B cell (primary cell): ENCODE measurements at regions not wholly inside any gene's neighbourhood (a gene's known extent, or its start where the extent isn't known, plus 50 kb on each side); places are given as distances from the start of the nearest gene placed in this dataset.
"Not testable (repeated sequence)": the region's sequence is repeated elsewhere in the genome, so short reads cannot be mapped to it uniquely, and the experiment has no call there.

ENCODE experiments used
- ATAC-seq: fragments of 200-7000 bp; cut with Tn5 transposase; one replicate; pipeline ENCODE4 v1.10.0; 2021; ENCODE audit warnings: low read depth, mild to moderate bottlenecking, moderate number of reproducible peaks, moderate library complexity
- CTCF ChIA-PET: fragments of 350-600 bp; sonication (Branson Sonifier 250); formaldehyde crosslinking; loops from one replicate; lab custom pipeline; 2021; ENCODE audit warnings: antibody characterized with exemption, inconsistent platforms; lab: Charles Lee
- POLR2A ChIA-PET: fragments of 350-600 bp; sonication (Branson Sonifier 250); formaldehyde crosslinking; loops from one replicate; lab custom pipeline; 2021; ENCODE audit warnings: antibody characterized with exemption; lab: Charles Lee
- DNase-seq: peaks from one replicate; pipeline ENCODE4 v3.0.0; 2013
- H2AFZ ChIP-seq: 2 replicates; pipeline ENCODE4 v1.6.1; 2012; ENCODE audit warnings: mild to moderate bottlenecking, low read depth, low read length; ENCODE audit not compliant: insufficient read depth, poor library complexity, severe bottlenecking
- H3K27ac ChIP-seq, 2 donors: 1 replicate in 1 of 2; 2 replicates in 1 of 2; pipeline ENCODE4 v1.5.1; 2012 to 2013; ENCODE audit warnings: low read length in 2 of 2, mild to moderate bottlenecking in 2 of 2, moderate library complexity in 1 of 2
- H3K27me3 ChIP-seq, 4 experiments: fragments of 200-600 bp in 1 of 4; sonication (generic) in 1 of 4; replicated peaks in 1 of 4; 1 replicate in 2 of 4; 2 replicates in 2 of 4; pipeline versions ENCODE4 v1.6.1 to v1.7.0; 2013 to 2016; ENCODE audit warnings: low read length in 3 of 4, mild to moderate bottlenecking in 2 of 4, mixed read lengths in 1 of 4, moderate library complexity in 1 of 4; ENCODE audit not compliant: insufficient read depth in 4 of 4, control insufficient read depth in 3 of 4; ENCODE audit errors: control extremely low read depth in 1 of 4
- H3K36me3 ChIP-seq, 2 experiments: replicated peaks in 1 of 2; 1 replicate in 1 of 2; 2 replicates in 1 of 2; pipeline versions ENCODE4 v1.6.1 to v1.7.1; 2013; ENCODE audit warnings: low read length in 1 of 2; ENCODE audit not compliant: insufficient read depth in 2 of 2, control insufficient read depth in 1 of 2; ENCODE audit errors: control extremely low read depth in 1 of 2, extremely low read depth in 1 of 2
- H3K4me1 ChIP-seq, 2 donors: fragments of 200-600 bp in 1 of 2; sonication (generic) in 1 of 2; 1 replicate in 1 of 2; 2 replicates in 1 of 2; pipeline versions ENCODE4 v1.5.1 to v1.6.1; 2013 to 2017; ENCODE audit warnings: low read length in 2 of 2; ENCODE audit not compliant: control insufficient read depth in 2 of 2, insufficient read depth in 2 of 2
- H3K4me2 ChIP-seq: replicated peaks from 2 replicates; pipeline ENCODE3; 2012; ENCODE audit warnings: mild to moderate bottlenecking, low read depth, low read length; ENCODE audit not compliant: poor library complexity, severe bottlenecking
- H3K4me3 ChIP-seq, 5 experiments: fragments of 200-600 bp in 1 of 5; sonication (generic) in 1 of 5; 1 replicate in 3 of 5; 2 replicates in 2 of 5; pipeline versions ENCODE4 v1.5.1 to v1.7.0; 2011 to 2016; ENCODE audit warnings: low read length in 4 of 5, mild to moderate bottlenecking in 4 of 5, low read depth in 2 of 5, control low read depth in 1 of 5, moderate library complexity in 1 of 5; ENCODE audit not compliant: insufficient read depth in 1 of 5; ENCODE audit errors: control extremely low read depth in 1 of 5, extremely low read depth in 1 of 5
- H3K79me2 ChIP-seq: fragments of 200-600 bp; sonication (generic); one replicate; pipeline ENCODE4 v1.6.0; 2016; ENCODE audit warnings: low read length; ENCODE audit not compliant: control insufficient read depth, insufficient read depth
- H3K9ac ChIP-seq: fragments of 200-600 bp; sonication (generic); 2 replicates; pipeline ENCODE4 v1.6.1; 2017; ENCODE audit warnings: mild to moderate bottlenecking, low read length, moderate library complexity
- H3K9me3 ChIP-seq, 3 donors: one replicate each; pipeline versions ENCODE4 v1.6.1 to v1.7.1; 2013; ENCODE audit warnings: low read length in 2 of 3; ENCODE audit not compliant: control insufficient read depth in 2 of 3, insufficient read depth in 1 of 3; ENCODE audit errors: control extremely low read depth in 1 of 3
- H4K20me1 ChIP-seq: 2 replicates; pipeline ENCODE4 v1.6.0; 2012; ENCODE audit warnings: mild to moderate bottlenecking, low read length; ENCODE audit not compliant: insufficient read depth, control insufficient read depth, poor library complexity, severe bottlenecking
- H3K27ac Mint-ChIP-seq: one replicate; pipeline ENCODE4 v1.8.0; 2021; ENCODE audit warnings: mixed read lengths
- H3K27me3 Mint-ChIP-seq: one replicate; pipeline ENCODE4 v1.8.0; 2021; ENCODE audit warnings: mixed read lengths
- H3K4me1 Mint-ChIP-seq: one replicate; pipeline ENCODE4 v1.8.0; 2021; ENCODE audit warnings: mixed read lengths
- H3K4me3 Mint-ChIP-seq: one replicate; pipeline ENCODE4 v1.8.0; 2021; ENCODE audit warnings: mixed read lengths
- H3K9me3 Mint-ChIP-seq: one replicate; pipeline ENCODE4 v1.8.0; 2022; ENCODE audit warnings: mixed read lengths; ENCODE audit not compliant: insufficient read depth
- EZH2 ChIP-seq: IDR thresholded peaks from 2 replicates; pipeline ENCODE4 v1.6.1; 2012; ENCODE audit warnings: borderline replicate concordance, low read depth, mild to moderate bottlenecking, moderate library complexity, low read length; ENCODE audit not compliant: insufficient read depth, poor library complexity, severe bottlenecking
- WGBS: methylation state at CpG from one replicate; pipeline ENCODE4 v1.1.5; 2013; ENCODE audit warnings: missing lambda C conversion rate; ENCODE audit not compliant: insufficient coverage; 5-methylcytosine and 5-hydroxymethylcytosine counted together
- intact Hi-C: fragments of 100-400 bp; cut with micrococcal nuclease; formaldehyde crosslinking; loops from one replicate; pipeline ENCODE4 v1.10.0; 2022
- TF ChIP-seq, protein P1 (sequence below): fragments of 200-600 bp; IDR thresholded peaks from one replicate; pipeline ENCODE4 v1.8.0; 2022; ENCODE audit warnings: antibody characterized with exemption, mild to moderate bottlenecking

DNA sequence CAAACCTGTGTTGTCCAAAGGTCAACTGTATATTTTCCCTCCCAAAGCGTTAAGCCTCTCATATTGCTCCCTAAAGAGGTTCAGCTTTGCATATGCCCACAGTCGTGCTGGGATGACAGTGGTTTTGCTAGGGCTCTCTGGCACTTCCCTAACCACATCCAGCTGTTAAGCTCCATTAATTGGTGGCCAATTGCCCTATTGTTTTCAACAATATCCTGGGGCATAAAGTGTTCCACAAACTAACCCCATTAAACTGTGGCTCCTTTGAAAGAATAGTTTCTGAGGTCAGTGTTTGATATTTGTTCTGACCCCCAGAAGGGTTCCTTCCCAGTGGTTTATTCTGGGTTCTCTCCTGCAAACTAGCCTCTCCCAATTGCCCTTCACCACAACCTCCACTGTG, 194.5 kb downstream of the HSD17B3 start:
- intact Hi-C loops, result no loop called here
- H3K4me2 ChIP-seq, result no peak overlapping the region
- Mint-ChIP-seq H3K4me1 (no peaks in the 10 kb centered on the region), H3K27ac (no peak overlapping the region), H3K27me3 (peaks cover 28% of the 10 kb centered on the region), H3K9me3 (peaks cover 9% of the 10 kb centered on the region), H3K4me3 (no peak overlapping the region)
- no peak for TF ChIP-seq EZH2
- TF ChIP-seq, protein P1, sequence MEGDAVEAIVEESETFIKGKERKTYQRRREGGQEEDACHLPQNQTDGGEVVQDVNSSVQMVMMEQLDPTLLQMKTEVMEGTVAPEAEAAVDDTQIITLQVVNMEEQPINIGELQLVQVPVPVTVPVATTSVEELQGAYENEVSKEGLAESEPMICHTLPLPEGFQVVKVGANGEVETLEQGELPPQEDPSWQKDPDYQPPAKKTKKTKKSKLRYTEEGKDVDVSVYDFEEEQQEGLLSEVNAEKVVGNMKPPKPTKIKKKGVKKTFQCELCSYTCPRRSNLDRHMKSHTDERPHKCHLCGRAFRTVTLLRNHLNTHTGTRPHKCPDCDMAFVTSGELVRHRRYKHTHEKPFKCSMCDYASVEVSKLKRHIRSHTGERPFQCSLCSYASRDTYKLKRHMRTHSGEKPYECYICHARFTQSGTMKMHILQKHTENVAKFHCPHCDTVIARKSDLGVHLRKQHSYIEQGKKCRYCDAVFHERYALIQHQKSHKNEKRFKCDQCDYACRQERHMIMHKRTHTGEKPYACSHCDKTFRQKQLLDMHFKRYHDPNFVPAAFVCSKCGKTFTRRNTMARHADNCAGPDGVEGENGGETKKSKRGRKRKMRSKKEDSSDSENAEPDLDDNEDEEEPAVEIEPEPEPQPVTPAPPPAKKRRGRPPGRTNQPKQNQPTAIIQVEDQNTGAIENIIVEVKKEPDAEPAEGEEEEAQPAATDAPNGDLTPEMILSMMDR, result no peak
- peaks cover 0 to 7% (median 1%) of the 10 kb centered on the region in 3 donors for H3K9me3 ChIP-seq
- H3K9ac ChIP-seq, result no peak overlapping the region
- no peak overlapping the region for H3K27ac ChIP-seq
- H3K36me3 ChIP-seq, result no peaks in the 10 kb centered on the region
- no peak overlapping the region for H3K4me3 ChIP-seq
- H4K20me1 ChIP-seq, result no peaks in the 10 kb centered on the region
- no peaks in the 10 kb centered on the region for H3K4me1 ChIP-seq
- H3K27me3 ChIP-seq, result peaks cover 0 to 3% (median 0%) of the 10 kb centered on the region in 4 experiments
- CTCF ChIA-PET, result no interaction called here
- DNase-seq (no peak), ATAC-seq (no peak)
- H2AFZ ChIP-seq, result no peak overlapping the region
- POLR2A ChIA-PET, result no interaction called here
- no peaks in the 10 kb centered on the region for H3K79me2 ChIP-seq
- WGBS, result 57% methylated on average over 1 of the region's 2 CpGs

DNA sequence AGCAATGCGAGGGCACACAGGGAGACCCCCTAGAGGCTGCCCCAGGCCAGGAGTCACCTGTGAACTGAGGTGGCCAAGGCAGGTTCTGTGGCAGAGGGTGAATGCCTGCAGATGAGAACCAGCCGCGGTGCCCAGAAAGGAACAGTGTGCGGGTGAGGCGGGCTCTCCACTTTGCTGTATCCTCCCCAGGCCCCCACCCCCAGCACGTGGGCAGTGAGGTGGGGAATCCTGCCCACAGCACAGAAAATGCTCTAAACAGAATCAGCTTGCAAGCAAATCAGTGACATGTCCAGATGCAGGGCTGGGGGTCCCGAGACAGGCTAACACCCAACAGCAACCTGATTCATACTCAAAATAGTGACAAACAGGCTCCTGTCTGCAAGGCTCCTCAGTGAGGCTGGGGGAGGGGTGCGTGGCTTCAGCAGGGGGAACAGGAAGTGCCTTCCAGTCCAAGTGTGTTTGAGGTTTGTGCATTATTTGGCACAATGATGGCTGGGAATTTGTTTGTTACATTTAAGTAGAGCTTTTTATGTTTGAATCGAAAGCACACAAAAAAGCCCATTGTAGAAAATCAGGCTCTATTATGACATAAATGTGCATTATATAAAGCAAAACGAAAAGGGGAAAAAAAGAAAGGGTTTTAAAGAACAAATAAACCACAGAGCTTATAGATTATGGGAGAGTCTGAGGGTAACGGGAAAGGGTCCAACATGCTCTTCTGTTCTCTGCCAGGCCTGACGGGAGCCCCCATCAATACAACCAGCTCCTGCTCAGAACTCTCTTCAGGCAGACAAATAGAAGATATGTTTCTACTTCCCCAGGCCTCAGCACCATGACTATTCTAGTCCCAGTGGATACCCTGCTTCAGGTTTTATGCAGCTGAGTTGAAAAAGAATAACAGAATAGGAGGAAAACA, 201.3 kb downstream of the HSD17B3 start:
- no peaks in the 10 kb centered on the region for H3K4me1 ChIP-seq
- no peak for TF ChIP-seq EZH2
- no peak overlapping the region for H3K9ac ChIP-seq
- POLR2A ChIA-PET, result no interaction called here
- H3K27ac ChIP-seq, result no peak overlapping the region
- ATAC-seq (no peak), DNase-seq (no peak)
- no peak overlapping the region for H3K27ac Mint-ChIP-seq
- peaks cover 2% of the 10 kb centered on the region for H3K9me3 Mint-ChIP-seq
- H3K4me3 Mint-ChIP-seq, result no peak overlapping the region
- no peaks in the 10 kb centered on the region for H3K27me3 ChIP-seq
- CTCF ChIA-PET, result no interaction called here
- H4K20me1 ChIP-seq, result no peaks in the 10 kb centered on the region
- 34% methylated on average over 6 of the region's 12 CpGs for WGBS
- H3K27me3 Mint-ChIP-seq, result peaks cover 9% of the 10 kb centered on the region
- H3K4me3 ChIP-seq, result no peak overlapping the region
- intact Hi-C loops, result no loop called here
- H3K36me3 ChIP-seq, result no peaks in the 10 kb centered on the region
- H3K9me3 ChIP-seq, result peaks cover 0 to 12% (median 4%) of the 10 kb centered on the region in 3 donors
- no peak overlapping the region for H2AFZ ChIP-seq
- no peaks in the 10 kb centered on the region for H3K79me2 ChIP-seq
- H3K4me2 ChIP-seq, result no peak overlapping the region
- peaks cover 2% of the 10 kb centered on the region for H3K4me1 Mint-ChIP-seq

DNA sequence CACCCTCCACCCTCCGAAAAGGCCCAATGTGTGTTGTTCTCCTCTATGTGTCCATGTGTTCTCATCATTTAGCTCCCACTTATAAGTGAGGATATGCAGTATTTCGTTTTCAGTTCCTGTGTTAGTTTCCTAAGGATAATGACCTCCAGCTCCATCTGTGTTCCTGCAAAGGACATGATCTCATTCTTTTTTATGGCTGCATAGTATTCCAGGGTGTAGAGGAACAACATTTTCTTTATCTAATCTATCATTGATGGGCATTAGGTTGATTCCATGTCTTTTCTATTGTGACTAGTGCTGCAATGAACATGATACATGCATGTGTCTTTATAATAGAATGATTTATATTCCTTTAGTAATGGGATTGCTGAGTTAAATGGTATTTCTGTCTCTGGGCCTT, 211.3 kb downstream of the HSD17B3 start:
- H3K4me2 ChIP-seq, H3K4me1 Mint-ChIP-seq, H3K4me1 ChIP-seq, CTCF ChIA-PET, H3K4me3 Mint-ChIP-seq, H3K4me3 ChIP-seq, H3K79me2 ChIP-seq, intact Hi-C loops, H4K20me1 ChIP-seq, H3K36me3 ChIP-seq, POLR2A ChIA-PET, H3K27ac Mint-ChIP-seq, H3K27me3 ChIP-seq, H3K9me3 Mint-ChIP-seq, H2AFZ ChIP-seq, H3K9ac ChIP-seq, DNase-seq, H3K27ac ChIP-seq, ATAC-seq: not testable (repeated sequence)
- WGBS, result no CpG with 5 or more reads among the region's 2 CpGs
- H3K9me3 ChIP-seq, result peaks cover 0 to 14% (median 3%) of the 10 kb centered on the region in 3 donors
- H3K27me3 Mint-ChIP-seq, result peaks cover 12% of the 10 kb centered on the region
